GM18909 (cell line): ENCODE measurements at regions not wholly inside any gene's neighbourhood (a gene's known extent, or its start where the extent isn't known, plus 50 kb on each side); places are given as distances from the start of the nearest gene placed in this dataset.

Source experiments
- ATAC-seq: cut with Tn5 transposase; IDR thresholded peaks from one replicate; pipeline ENCODE4 v1.9.1; 2021; ENCODE audit warnings: mild to moderate bottlenecking; ENCODE audit not compliant: unreplicated experiment, poor library complexity

- no peak for ATAC-seq
Measured at GRCh38 chr10:111993872-111994426, 189.6 kb downstream of the GPAM start.

DNA sequence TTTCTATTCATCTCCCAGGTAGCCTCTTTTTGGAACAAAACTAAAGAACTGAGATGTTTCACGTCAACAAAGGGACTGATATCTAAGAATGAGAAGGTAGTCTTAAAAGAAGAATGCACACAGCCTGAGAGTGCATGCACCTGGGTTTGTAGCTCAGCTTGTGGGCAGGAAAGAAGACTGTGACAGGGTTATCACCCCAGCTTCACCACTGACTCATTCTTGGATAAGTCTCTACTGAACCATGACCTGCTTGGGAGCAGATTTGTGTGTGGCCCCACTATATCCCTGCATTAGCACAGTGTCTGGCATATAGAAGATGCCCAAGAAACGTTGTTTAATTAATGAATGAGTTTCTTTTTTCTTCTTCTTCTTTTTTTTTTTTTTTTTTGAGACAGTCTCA lies 187.5 kb downstream of the GPAM start:
- ATAC-seq, result peak; percentile 98

DNA sequence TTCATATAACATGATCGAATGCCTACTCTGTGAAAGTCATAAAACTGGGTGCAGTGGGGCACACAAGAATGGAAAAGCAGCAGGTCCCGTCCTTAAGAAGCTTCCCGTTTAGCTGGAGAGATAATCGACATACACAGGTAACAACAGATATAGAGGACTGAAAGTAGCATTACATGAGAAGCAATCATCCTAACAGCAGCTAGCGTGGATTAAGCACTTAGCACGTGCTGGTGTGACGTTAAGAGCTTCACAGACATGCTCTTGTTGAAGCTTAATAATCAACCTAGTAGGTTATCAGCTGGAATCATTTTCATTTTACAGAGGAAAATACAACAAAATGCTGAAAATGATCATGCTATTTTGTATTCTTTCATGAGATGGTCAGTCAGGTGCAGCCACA lies 184.8 kb downstream of the GPAM start:
- no peak for ATAC-seq

DNA sequence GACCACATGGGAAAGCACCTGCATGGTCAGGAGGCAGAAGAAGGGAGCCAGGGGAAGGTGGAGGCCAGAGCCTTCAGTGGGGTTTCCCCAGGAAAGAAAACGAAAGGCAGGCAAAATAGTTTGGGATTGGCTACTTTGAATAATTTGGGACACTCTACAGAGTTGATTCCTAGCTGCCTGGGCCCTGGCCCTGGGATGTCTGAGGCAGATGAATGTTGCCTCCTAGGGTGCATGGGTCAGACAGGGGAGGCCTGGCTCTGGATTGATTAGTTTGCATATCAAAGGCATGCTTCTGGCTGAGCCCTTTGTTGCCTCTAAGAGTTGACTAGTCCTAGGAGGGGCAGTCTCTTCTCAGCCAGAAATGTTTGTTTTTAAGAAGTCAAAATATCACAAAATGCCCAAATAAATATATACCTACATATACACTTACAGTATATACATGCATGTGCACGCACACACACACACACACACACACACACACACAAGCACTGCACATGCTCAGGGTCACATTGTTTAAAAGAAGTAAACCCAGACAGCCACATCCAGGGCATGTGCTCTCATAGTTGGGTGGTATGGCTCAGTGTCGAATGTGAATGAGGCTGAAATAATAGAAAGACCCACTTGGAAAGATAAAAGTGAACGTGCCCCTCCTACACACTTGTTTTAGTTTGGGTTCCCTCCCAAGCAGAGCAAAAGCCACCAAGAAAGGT lies 184.2 kb downstream of the GPAM start:
- ATAC-seq, result no peak

DNA sequence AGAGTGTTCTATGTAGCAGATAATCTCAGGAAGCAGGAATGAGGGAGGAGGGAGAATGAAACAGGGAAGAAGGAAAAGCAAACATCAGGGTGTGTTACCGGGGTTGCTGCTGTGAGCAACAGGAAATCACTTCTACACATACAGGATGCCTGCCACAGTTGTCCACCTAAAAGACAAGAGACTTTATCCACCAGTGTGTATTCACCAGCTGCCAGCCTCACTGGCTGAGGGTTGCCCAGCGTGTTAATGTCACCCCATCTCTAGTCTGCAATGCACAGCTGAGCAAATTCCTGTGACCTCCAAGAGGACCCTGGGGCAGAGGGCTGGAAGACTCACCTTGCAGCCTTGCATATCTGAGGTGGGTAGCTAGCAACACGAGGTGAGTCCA lies 183.7 kb downstream of the GPAM start:
- ATAC-seq, result no peak

DNA sequence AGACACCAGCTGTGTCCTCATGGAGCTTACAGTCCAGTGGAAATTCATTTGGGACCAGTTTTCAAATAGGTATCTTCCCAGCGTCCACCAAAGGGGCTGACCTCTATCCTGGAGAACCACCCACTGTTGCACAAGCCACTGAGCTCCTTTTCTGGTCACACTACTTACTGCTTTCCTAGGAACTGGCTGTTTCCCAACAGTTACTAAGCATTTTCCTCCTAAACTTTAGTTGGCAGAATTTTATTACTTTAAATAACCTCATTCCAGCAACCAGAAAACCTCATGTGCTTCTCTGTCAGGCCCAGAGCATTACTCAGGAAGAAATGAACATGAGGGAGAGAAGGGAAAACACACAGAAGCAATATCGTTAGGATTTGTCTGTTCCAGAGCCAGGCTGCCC lies 183.1 kb downstream of the GPAM start:
- ATAC-seq, result no peak

DNA sequence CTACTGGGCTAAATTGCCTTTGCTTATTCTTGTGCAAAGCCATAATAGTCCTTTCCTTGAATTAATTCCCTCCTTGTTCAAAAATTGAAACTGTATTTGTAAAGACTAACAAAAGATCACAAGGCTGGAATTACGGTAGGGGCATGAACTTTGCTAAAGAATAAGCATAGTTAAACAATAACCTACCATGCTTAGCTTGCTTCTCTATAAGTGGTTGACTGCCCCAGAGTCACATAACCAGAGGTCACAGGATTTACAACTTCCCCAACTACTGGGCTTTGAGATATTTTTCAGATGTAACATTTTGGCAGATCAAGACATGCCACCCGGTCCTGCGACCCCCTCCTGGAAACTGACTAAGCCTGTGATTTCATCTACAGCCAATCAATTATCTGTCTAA lies 181.4 kb downstream of the GPAM start:
- no peak for ATAC-seq

GRCh38 chr10:112004075-112004474 lies 179.5 kb downstream of the GPAM start:
- ATAC-seq, result no peak

GRCh38 chr10:112005044-112005443 lies 178.5 kb downstream of the GPAM start:
- ATAC-seq, result no peak

DNA sequence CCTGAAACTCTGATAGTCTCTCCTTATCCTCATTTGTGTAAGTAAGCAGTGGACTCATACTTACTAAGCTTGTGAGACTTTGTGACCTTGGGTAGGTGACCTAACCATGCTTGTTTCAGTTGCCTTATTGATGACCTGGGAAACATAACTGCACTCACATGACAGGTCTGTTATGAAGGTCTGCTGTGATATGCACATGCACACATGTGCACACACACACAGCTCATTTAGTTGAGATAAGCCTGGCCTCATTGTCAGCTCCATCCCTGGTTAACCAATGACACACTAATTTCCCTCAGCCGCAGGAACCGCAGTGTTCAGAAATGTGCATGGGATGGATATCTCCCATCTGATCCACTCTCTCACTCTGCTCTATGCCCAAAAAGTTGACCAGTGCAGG lies 177.2 kb downstream of the GPAM start:
- ATAC-seq, result no peak

DNA sequence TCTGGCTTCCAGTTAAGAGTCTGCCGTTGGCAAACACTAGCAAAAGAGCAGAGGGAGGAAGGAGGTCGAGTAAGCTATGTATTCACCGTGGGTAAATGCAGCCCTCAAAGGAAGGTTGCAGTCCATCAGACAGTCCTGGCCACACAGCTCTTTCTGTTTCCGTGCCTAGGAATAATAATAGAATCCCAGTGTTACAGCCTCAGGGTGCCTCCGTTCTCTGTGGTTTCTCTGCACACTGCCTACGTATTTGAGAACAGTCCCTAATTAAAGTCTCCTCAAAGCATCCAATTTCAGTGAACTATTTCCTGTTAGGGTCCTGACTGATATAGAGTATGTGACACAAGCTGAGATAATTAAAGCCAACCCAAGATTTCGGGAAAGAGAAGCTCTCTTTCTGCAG lies 176.7 kb downstream of the GPAM start:
- ATAC-seq, result no peak

DNA sequence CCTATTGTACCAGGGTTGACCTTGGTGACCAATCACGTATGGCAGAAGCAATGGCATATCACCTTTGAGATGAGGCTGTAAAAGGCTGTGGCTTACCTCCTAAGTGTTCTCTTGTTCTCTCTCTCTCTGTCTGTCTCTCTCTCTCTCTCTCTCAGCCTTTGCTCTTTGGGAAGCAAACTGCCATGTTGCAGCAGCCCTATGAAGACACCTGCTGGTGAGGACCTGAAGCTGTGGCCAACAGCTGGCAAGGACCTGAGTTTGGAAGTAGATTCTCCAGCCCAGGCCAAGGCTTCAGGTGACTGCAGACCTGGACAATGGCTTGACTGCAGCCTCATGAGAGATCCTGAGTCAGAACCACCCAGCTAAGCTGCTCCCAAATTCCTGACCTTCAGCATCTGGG lies 161.4 kb downstream of the GPAM start:
- ATAC-seq, result no peak

DNA sequence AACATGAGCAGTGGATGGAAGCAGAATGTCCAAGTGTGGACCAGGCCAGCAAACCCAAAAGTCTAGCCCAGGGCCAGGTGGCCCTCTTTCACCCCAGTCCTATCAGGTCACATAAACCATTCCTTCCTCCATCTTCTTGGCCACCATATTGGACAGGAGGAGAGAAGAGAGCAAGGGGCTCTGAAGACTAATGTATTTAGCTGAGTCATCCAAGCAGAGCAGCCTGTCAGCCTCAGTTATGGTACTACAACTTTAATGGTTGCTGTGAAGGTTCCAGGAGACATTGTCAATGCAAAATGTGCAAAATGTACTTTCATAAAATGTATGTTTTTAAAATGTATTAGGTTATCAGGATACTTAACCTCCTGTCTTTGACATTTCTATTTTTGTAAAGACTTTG lies 159.5 kb downstream of the GPAM start:
- no peak for ATAC-seq

DNA sequence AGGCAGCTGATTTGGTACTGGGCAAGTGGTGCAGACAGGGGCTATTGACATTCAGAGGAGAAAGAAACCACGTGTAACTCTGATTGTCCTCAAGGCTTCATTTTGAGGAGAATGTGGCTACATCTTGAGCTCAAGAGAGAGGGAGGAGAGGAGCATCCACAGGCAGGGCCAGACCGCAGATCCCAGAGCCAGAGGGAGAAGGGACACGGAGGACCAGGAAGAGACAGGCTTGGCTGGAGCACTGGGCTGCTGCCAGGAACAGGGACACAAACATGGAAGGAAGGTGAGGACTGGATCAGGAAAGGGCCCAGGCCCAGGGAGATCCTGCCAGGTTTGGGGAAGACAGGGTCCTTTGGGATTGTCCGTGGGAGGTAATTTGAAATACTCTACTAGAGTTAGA lies 158.3 kb downstream of the GPAM start:
- no peak for ATAC-seq

DNA sequence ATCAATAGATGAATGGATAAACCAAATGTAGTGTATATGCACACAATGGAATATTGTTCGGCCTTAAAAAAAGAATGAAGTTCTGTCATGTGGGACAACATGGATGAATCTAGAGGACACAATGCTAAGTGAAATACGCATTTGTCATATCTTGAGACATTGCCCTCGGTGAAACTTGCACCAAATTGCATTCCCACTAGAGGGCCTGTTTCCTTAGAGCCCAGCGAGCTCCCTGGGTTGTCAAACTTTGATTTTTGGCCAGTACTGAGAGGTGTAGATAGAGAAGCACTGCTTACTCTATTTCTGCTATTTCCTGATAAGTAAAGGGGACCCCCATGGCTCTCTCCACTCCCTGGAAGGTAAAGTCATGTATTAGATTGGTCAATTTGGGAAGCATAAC lies 157.1 kb downstream of the GPAM start:
- ATAC-seq, result no peak

- no peak for ATAC-seq
Measured at GRCh38 chr10:112027731-112028280, 155.8 kb downstream of the GPAM start.

DNA sequence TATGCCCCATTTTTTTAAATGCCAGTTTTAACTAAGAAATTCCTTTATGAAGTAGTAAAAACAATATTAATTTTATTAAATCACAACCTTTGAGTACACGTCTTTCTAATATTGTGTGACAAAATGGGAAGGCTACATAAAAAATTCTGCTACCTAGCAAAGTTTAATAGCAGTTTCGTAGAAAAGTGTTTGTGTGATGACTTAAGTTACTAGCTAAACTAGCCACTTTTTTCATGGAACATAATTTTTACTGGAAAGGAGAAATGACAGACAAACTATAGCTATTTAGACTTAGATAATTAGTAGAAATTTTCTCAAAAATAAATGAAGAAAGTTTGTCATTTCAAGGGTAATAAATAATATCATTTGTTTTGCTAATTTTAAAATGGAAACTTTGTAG lies 153.1 kb downstream of the GPAM start:
- ATAC-seq, result no peak

DNA sequence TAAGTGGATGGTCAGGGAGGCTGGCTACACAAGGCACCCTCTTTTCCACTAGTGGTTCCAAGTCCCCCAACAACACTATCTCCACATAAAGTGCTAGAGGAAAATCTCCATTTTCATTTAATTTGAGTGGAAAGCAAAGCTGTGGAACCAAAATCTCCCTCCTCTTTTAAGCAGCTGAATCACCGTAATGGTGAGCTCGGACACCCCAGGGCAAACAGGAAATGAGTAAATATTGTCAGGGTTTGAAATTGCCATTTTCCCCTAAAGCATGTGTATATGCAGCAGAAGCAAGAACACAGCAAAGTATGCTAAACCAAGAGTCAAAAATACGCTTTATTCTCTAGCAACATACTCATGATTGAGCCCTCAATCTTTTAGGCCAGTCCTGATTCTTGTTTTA lies 143.7 kb downstream of the GPAM start:
- no peak for ATAC-seq

- no peak for ATAC-seq
Measured at GRCh38 chr10:112040696-112041095, 142.9 kb downstream of the GPAM start.

DNA sequence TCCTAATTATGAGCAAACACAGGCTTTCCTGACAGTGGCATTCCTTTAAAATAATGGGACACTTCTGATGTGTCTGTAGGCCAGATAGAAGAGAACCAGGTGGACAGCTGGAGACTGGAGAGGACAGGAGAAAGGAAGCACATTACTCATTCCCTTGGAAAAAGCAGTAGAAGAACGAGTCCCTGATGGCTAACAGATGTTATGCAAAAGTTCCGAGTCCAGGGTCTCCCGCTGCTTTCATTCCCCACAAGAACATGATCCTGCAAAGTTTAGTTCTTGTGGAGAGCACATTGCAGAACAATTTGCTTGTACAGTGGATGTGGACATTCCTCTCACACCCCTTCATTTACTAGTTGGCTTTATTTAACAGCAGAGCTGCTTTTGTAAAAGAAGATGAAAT lies 137.6 kb downstream of the GPAM start:
- ATAC-seq, result no peak

- ATAC-seq, result no peak
Measured at GRCh38 chr10:112047674-112048073, 135.9 kb downstream of the GPAM start.

- no peak for ATAC-seq
Measured at GRCh38 chr10:112052166-112052565, 131.4 kb downstream of the GPAM start.
